ENCODE measurements at regions not wholly inside any gene's neighbourhood (a gene's known extent, or its start where the extent isn't known, plus 50 kb on each side); places are given as distances from the start of the nearest gene placed in this dataset.

GRCh38 chr12:91513313-91513712 is 330.7 kb upstream of the DCN start:
- Histone ChIP-seq H3K4me1 (ENCODE audit: control insufficient read depth in 2 of 2, insufficient read depth in 2 of 2, low read length in 2 of 2) (no peaks in the 10 kb centered on the region), H3K27ac (ENCODE audit: low read length in 2 of 2) (no peak overlapping the region), H2AFZ (ENCODE audit: insufficient read depth, low read depth, low read length, poor library complexity, severe bottlenecking) (no peak overlapping the region), H3K36me3 (replicated peaks in 1 of 2; ENCODE audit: control extremely low read depth in 1 of 2, control insufficient read depth in 1 of 2, extremely low read depth in 1 of 2, insufficient read depth in 2 of 2, low read length in 1 of 2) (no peaks in the 10 kb centered on the region), H3K27me3 (replicated peaks in 1 of 4; ENCODE audit: control extremely low read depth in 1 of 4, control insufficient read depth in 3 of 4, insufficient read depth in 4 of 4, low read length in 3 of 4) (peaks cover 0 to 3% (median 0%) of the 10 kb centered on the region in 4 experiments), H3K79me2 (ENCODE audit: control insufficient read depth, insufficient read depth, low read length) (no peaks in the 10 kb centered on the region), H3K4me2 (replicated peaks; ENCODE audit: low read depth, low read length, poor library complexity, severe bottlenecking) (no peak overlapping the region), H3K4me3 (ENCODE audit: control extremely low read depth in 1 of 5, extremely low read depth in 1 of 5, insufficient read depth in 1 of 5, low read depth in 2 of 5, low read length in 4 of 5) (no peak overlapping the region), H4K20me1 (ENCODE audit: control insufficient read depth, insufficient read depth, low read length, poor library complexity, severe bottlenecking) (no peaks in the 10 kb centered on the region), H3K9me3 (ENCODE audit: control extremely low read depth in 1 of 3, control insufficient read depth in 2 of 3, insufficient read depth in 1 of 3, low read length in 2 of 3) (no peaks in the 10 kb centered on the region), H3K9ac (ENCODE audit: low read length) (no peak overlapping the region)
- WGBS (ENCODE audit: insufficient coverage) = no CpG with 5 or more reads among the region's 1 CpG
- DNase-seq = no peak
- Mint-ChIP-seq H3K9me3 (ENCODE audit: insufficient read depth) (peaks cover 1% of the 10 kb centered on the region), H3K27ac (no peak overlapping the region), H3K4me3 (no peak overlapping the region), H3K4me1 (no peaks in the 10 kb centered on the region), H3K27me3 (peaks cover 21% of the 10 kb centered on the region)
- intact Hi-C loops (cut with micrococcal nuclease) = no loop called here
- ATAC-seq (ENCODE audit: low read depth) = no peak
- CTCF ChIA-PET = no interaction called here
- TF ChIP-seq CTCF (IDR thresholded peaks at IDR 0.05) (no peak), EZH2 (IDR thresholded peaks at IDR 0.05; ENCODE audit: borderline replicate concordance, insufficient read depth, low read depth, low read length, poor library complexity, severe bottlenecking) (no peak)
- POLR2A ChIA-PET = no interaction called here

- Histone ChIP-seq H3K27me3 (replicated peaks in 1 of 4; ENCODE audit: control extremely low read depth in 1 of 4, control insufficient read depth in 3 of 4, insufficient read depth in 4 of 4, low read length in 3 of 4) (peaks cover 0 to 3% (median 0%) of the 10 kb centered on the region in 4 experiments), H4K20me1 (ENCODE audit: control insufficient read depth, insufficient read depth, low read length, poor library complexity, severe bottlenecking) (no peaks in the 10 kb centered on the region), H3K4me2 (replicated peaks; ENCODE audit: low read depth, low read length, poor library complexity, severe bottlenecking) (no peak overlapping the region), H3K4me1 (ENCODE audit: control insufficient read depth in 2 of 2, insufficient read depth in 2 of 2, low read length in 2 of 2) (no peaks in the 10 kb centered on the region), H3K27ac (ENCODE audit: low read length in 2 of 2) (no peak overlapping the region), H3K9me3 (ENCODE audit: control extremely low read depth in 1 of 3, control insufficient read depth in 2 of 3, insufficient read depth in 1 of 3, low read length in 2 of 3) (no peaks in the 10 kb centered on the region), H3K79me2 (ENCODE audit: control insufficient read depth, insufficient read depth, low read length) (no peaks in the 10 kb centered on the region), H2AFZ (ENCODE audit: insufficient read depth, low read depth, low read length, poor library complexity, severe bottlenecking) (no peak overlapping the region), H3K36me3 (replicated peaks in 1 of 2; ENCODE audit: control extremely low read depth in 1 of 2, control insufficient read depth in 1 of 2, extremely low read depth in 1 of 2, insufficient read depth in 2 of 2, low read length in 1 of 2) (no peaks in the 10 kb centered on the region), H3K4me3 (ENCODE audit: control extremely low read depth in 1 of 5, extremely low read depth in 1 of 5, insufficient read depth in 1 of 5, low read depth in 2 of 5, low read length in 4 of 5) (no peak overlapping the region), H3K9ac (ENCODE audit: low read length) (no peak overlapping the region)
- H3K27ac Mint-ChIP-seq = no peak overlapping the region
- intact Hi-C loops (cut with micrococcal nuclease) = no loop called here
- TF ChIP-seq EZH2 (IDR thresholded peaks at IDR 0.05; ENCODE audit: borderline replicate concordance, insufficient read depth, low read depth, low read length, poor library complexity, severe bottlenecking) (no peak), CTCF (IDR thresholded peaks at IDR 0.05) (no peak)
- WGBS (ENCODE audit: insufficient coverage) = no CpG with 5 or more reads among the region's 1 CpG
- H3K4me1 Mint-ChIP-seq = no peaks in the 10 kb centered on the region
- peaks cover 22% of the 10 kb centered on the region for H3K27me3 Mint-ChIP-seq
- no peak for ATAC-seq (ENCODE audit: low read depth)
- no peak for DNase-seq
- no peaks in the 10 kb centered on the region for H3K9me3 Mint-ChIP-seq (ENCODE audit: insufficient read depth)
- no peak overlapping the region for H3K4me3 Mint-ChIP-seq
- CTCF ChIA-PET = no interaction called here
- POLR2A ChIA-PET = no interaction called here
Measured at GRCh38 chr12:91511795-91512420, 329.3 kb upstream of the DCN start.
